Keratinocyte (primary cell): ENCODE measurements at regions not wholly inside any gene's neighbourhood (a gene's known extent, or its start where the extent isn't known, plus 50 kb on each side); places are given as distances from the start of the nearest gene placed in this dataset.
A peak's percentile ranks its signal among the peaks of the same experiment; 100 is the strongest.

ENCODE experiments used
- DNase-seq: peaks from one replicate; pipeline ENCODE4 v3.0.0-alpha.2; 2011; ENCODE audit warnings: low read depth, missing footprints, low spot score
- FAIRE-seq: peaks from 2 replicates; lab custom pipeline; 2011; peaks lifted over from hg19 to GRCh38; lab: Jason Lieb, UNC
- H2AFZ ChIP-seq: 2 replicates; pipeline ENCODE4 v1.6.0; 2012; ENCODE audit warnings: low read length, control low read depth, inconsistent platforms; ENCODE audit not compliant: control insufficient read depth
- H3K27ac ChIP-seq: 2 replicates; pipeline ENCODE4 v1.5.1; 2011; ENCODE audit warnings: low read length; ENCODE audit not compliant: control insufficient read depth, insufficient read depth
- H3K27me3 ChIP-seq: 3 replicates; pipeline ENCODE4 v1.6.0; 2011; ENCODE audit warnings: low read length; ENCODE audit not compliant: control insufficient read depth, insufficient read depth; ENCODE audit errors: extremely low read depth
- H3K36me3 ChIP-seq, 2 experiments: 2 replicates in 1 of 2; 3 replicates in 1 of 2; pipeline ENCODE4 v1.5.1; 2011; ENCODE audit warnings: low read length in 2 of 2, mild to moderate bottlenecking in 1 of 2; ENCODE audit not compliant: control insufficient read depth in 2 of 2, insufficient read depth in 2 of 2; ENCODE audit errors: extremely low read depth in 1 of 2
- H3K4me1 ChIP-seq: 3 replicates; pipeline ENCODE4 v1.5.1; 2011; ENCODE audit warnings: low read length; ENCODE audit not compliant: control insufficient read depth, insufficient read depth; ENCODE audit errors: extremely low read depth
- H3K4me2 ChIP-seq: 3 replicates; pipeline ENCODE4 v1.6.0; 2011; ENCODE audit warnings: low read depth, low read length; ENCODE audit not compliant: control insufficient read depth, insufficient read depth; ENCODE audit errors: extremely low read depth
- H3K4me3 ChIP-seq, 3 experiments: fragments of 200-600 bp in 1 of 3; sonication (generic) in 1 of 3; 2 replicates in 2 of 3; 3 replicates in 1 of 3; pipeline ENCODE4 v1.5.1; 2011 to 2016; ENCODE audit warnings: low read length in 3 of 3, mild to moderate bottlenecking in 3 of 3, control low read depth in 2 of 3, inconsistent platforms in 1 of 3, low read depth in 1 of 3, mixed read lengths in 1 of 3, mixed run types in 1 of 3, moderate library complexity in 1 of 3; ENCODE audit not compliant: control insufficient read depth in 2 of 3, insufficient read depth in 2 of 3; ENCODE audit errors: extremely low read depth in 1 of 3
- H3K79me2 ChIP-seq: 2 replicates; pipeline ENCODE4 v1.6.0; 2012; ENCODE audit warnings: low read length; ENCODE audit not compliant: control insufficient read depth, insufficient read depth
- H3K9ac ChIP-seq: 3 replicates; pipeline ENCODE4 v1.6.0; 2011; ENCODE audit warnings: low read length; ENCODE audit not compliant: control insufficient read depth, insufficient read depth; ENCODE audit errors: extremely low read depth
- H3K9me1 ChIP-seq: 3 replicates; pipeline ENCODE4 v1.6.0; 2011; ENCODE audit warnings: low read length; ENCODE audit not compliant: control insufficient read depth, insufficient read depth; ENCODE audit errors: extremely low read depth
- H3K9me3 ChIP-seq: 2 replicates; pipeline ENCODE4 v1.5.1; 2012; ENCODE audit warnings: low read depth, low read length; ENCODE audit not compliant: control insufficient read depth
- H4K20me1 ChIP-seq: 3 replicates; pipeline ENCODE4 v1.6.0; 2011; ENCODE audit warnings: low read length; ENCODE audit not compliant: control insufficient read depth, insufficient read depth; ENCODE audit errors: extremely low read depth
- CTCF ChIP-seq, 3 experiments: IDR thresholded peaks in 1 of 3; conservative IDR thresholded peaks in 1 of 3; optimal IDR thresholded peaks in 1 of 3; 2 replicates in 2 of 3; 3 replicates in 1 of 3; pipeline versions ENCODE3 to v1.5.1; 2011; ENCODE audit warnings: low read length in 3 of 3, mild to moderate bottlenecking in 3 of 3, moderate library complexity in 2 of 3, control low read depth in 1 of 3, inconsistent platforms in 1 of 3; ENCODE audit not compliant: insufficient read depth in 2 of 3; ENCODE audit errors: extremely low read depth in 1 of 3
- EZH2 ChIP-seq: IDR thresholded peaks from one replicate; pipeline ENCODE4 v1.6.1; 2012; ENCODE audit warnings: inconsistent platforms, mild to moderate bottlenecking, low read length, moderate library complexity
- dilution Hi-C: fragments of 300-500 bp; cut with MboI; formaldehyde crosslinking; loops from one replicate; pipeline ENCODE4 v1.7.0; 2020; ENCODE audit warnings: low sequenced_read_pairs; ENCODE audit not compliant: extremely low pct_ligation_motif_present

GRCh38 chr3:182366746-182367145 is 426.6 kb upstream of the ATP11B start:
- dilution Hi-C loops, result no loop called here
- H3K27me3 ChIP-seq, result no peaks in the 10 kb centered on the region
- H3K79me2 ChIP-seq, result no peaks in the 10 kb centered on the region
- TF ChIP-seq EZH2 (no peak), CTCF (optimal IDR thresholded peaks at IDR 0.05 in 1 of 3, IDR thresholded peaks at IDR 0.05 in 1 of 3, conservative IDR thresholded peaks at IDR 0.05 in 1 of 3; ENCODE audit: extremely low read depth in 1 of 3, insufficient read depth in 2 of 3, low read length in 3 of 3) (no peak)
- no peak overlapping the region for H3K9ac ChIP-seq
- H3K27ac ChIP-seq, result no peak overlapping the region
- peaks cover 22% of the 10 kb centered on the region for H3K4me1 ChIP-seq
- FAIRE-seq, result no peak
- no peaks in the 10 kb centered on the region for H4K20me1 ChIP-seq
- no peak overlapping the region for H3K4me3 ChIP-seq
- H3K36me3 ChIP-seq, result no peaks in the 10 kb centered on the region
- no peak overlapping the region for H2AFZ ChIP-seq
- no peak for DNase-seq
- H3K9me1 ChIP-seq, result no peaks in the 10 kb centered on the region
- no peak overlapping the region for H3K4me2 ChIP-seq
- H3K9me3 ChIP-seq, result no peaks in the 10 kb centered on the region

- no peak overlapping the region for H3K27ac ChIP-seq
- FAIRE-seq, result peak; percentile 59
Observed at GRCh38 chr3:182369861-182370260, 423.4 kb upstream of the ATP11B start.

More at GRCh38 chr3:182369861-182370260, 423.4 kb upstream of the ATP11B start:
- H3K27me3 ChIP-seq, result no peaks in the 10 kb centered on the region
- no peak overlapping the region for H3K9ac ChIP-seq
- peaks cover 17% of the 10 kb centered on the region for H3K4me1 ChIP-seq
- dilution Hi-C loops, result no loop called here
- no peak for TF ChIP-seq EZH2
- no peak for TF ChIP-seq CTCF (optimal IDR thresholded peaks at IDR 0.05 in 1 of 3, IDR thresholded peaks at IDR 0.05 in 1 of 3, conservative IDR thresholded peaks at IDR 0.05 in 1 of 3; ENCODE audit: extremely low read depth in 1 of 3, insufficient read depth in 2 of 3, low read length in 3 of 3)
- no peaks in the 10 kb centered on the region for H3K9me1 ChIP-seq
- H3K9me3 ChIP-seq, result no peaks in the 10 kb centered on the region
- H3K36me3 ChIP-seq, result no peaks in the 10 kb centered on the region
- H4K20me1 ChIP-seq, result no peaks in the 10 kb centered on the region
- H3K79me2 ChIP-seq, result no peaks in the 10 kb centered on the region
- H3K4me2 ChIP-seq, result no peak overlapping the region
- H3K4me3 ChIP-seq, result no peak overlapping the region
- H2AFZ ChIP-seq, result no peak overlapping the region
- no peak for DNase-seq
